ENCODE measurements at regions not wholly inside any gene's neighbourhood (a gene's known extent, or its start where the extent isn't known, plus 50 kb on each side); places are given as distances from the start of the nearest gene placed in this dataset.
"Not testable (repeated sequence)": the region's sequence is repeated elsewhere in the genome, so short reads cannot be mapped to it uniquely, and the experiment has no call there.

- DNase-seq = no peak
Observed at GRCh38 chr6:159440911-159441703, 251.9 kb downstream of the SOD2 start.

- DNase-seq = no peak
Observed at GRCh38 chr6:159440349-159440748, 252.7 kb downstream of the SOD2 start.

GRCh38 chr6:159439651-159440050 is 253.4 kb downstream of the SOD2 start:
- DNase-seq = no peak

GRCh38 chr6:159438106-159438505 is 254.9 kb downstream of the SOD2 start:
- DNase-seq = no peak

GRCh38 chr6:159436581-159436980 is 256.5 kb downstream of the SOD2 start:
- no peak for DNase-seq

GRCh38 chr6:159435701-159436100 is 257.3 kb downstream of the SOD2 start:
- no peak for DNase-seq

- DNase-seq = no peak
Observed at GRCh38 chr6:159434410-159434809, 258.6 kb downstream of the SOD2 start.

GRCh38 chr6:159433550-159433949 is 259.5 kb downstream of the SOD2 start:
- DNase-seq = no peak

- no peak for DNase-seq
Observed at GRCh38 chr6:159431750-159432149, 261.3 kb downstream of the SOD2 start.

GRCh38 chr6:159430323-159430722 is 261.1 kb downstream of the FNDC1 start:
- no peak for DNase-seq

GRCh38 chr6:159429433-159429832 is 260.2 kb downstream of the FNDC1 start:
- no peak for DNase-seq

- no peak for DNase-seq
Observed at GRCh38 chr6:159427771-159428170, 258.6 kb downstream of the FNDC1 start.

GRCh38 chr6:159427335-159427734 is 258.1 kb downstream of the FNDC1 start:
- no peak for DNase-seq

- DNase-seq = no peak
Observed at GRCh38 chr6:159425421-159425820, 256.2 kb downstream of the FNDC1 start.

GRCh38 chr6:159422041-159422984 is 253.1 kb downstream of the FNDC1 start:
- no peak for DNase-seq

- DNase-seq = no peak
Observed at GRCh38 chr6:159421586-159421985, 252.4 kb downstream of the FNDC1 start.

- no peak for DNase-seq
Observed at GRCh38 chr6:159418997-159419396, 249.8 kb downstream of the FNDC1 start.

GRCh38 chr6:159416891-159417560 is 247.8 kb downstream of the FNDC1 start:
- no peak for DNase-seq

- DNase-seq = no peak
Observed at GRCh38 chr6:159415540-159415939, 246.3 kb downstream of the FNDC1 start.

GRCh38 chr6:159414711-159415110 is 245.5 kb downstream of the FNDC1 start:
- DNase-seq = no peak

GRCh38 chr6:159407211-159407780 is 238.1 kb downstream of the FNDC1 start:
- not testable (repeated sequence) for DNase-seq

GRCh38 chr6:159404296-159404695 is 235.1 kb downstream of the FNDC1 start:
- no peak for DNase-seq

- no peak for DNase-seq
Observed at GRCh38 chr6:159400826-159401225, 231.6 kb downstream of the FNDC1 start.

All from T-helper 2 cell (primary cell).